ENCODE measurements at regions not wholly inside any gene's neighbourhood (a gene's known extent, or its start where the extent isn't known, plus 50 kb on each side); places are given as distances from the start of the nearest gene placed in this dataset.
"Not testable (repeated sequence)": the region's sequence is repeated elsewhere in the genome, so short reads cannot be mapped to it uniquely, and the experiment has no call there.

- not testable (repeated sequence) for H2BK15ac ChIP-seq (ENCODE audit: low read length); DNase-seq (ENCODE audit: low spot score); H2BK5ac ChIP-seq (ENCODE audit: low read length); H3K27ac ChIP-seq (replicated peaks; ENCODE audit: low read length); H3K14ac ChIP-seq (ENCODE audit: low read length); H2BK120ac ChIP-seq (ENCODE audit: low read depth, low read length); H2BK12ac ChIP-seq (ENCODE audit: low read length); H4K8ac ChIP-seq (ENCODE audit: low read depth, low read length); H2AK5ac ChIP-seq (ENCODE audit: low read depth, low read length); H3K4ac ChIP-seq (ENCODE audit: low read length); H3K9me3 ChIP-seq (replicated peaks in 1 of 2; ENCODE audit: control insufficient read depth in 2 of 2, insufficient read depth in 1 of 2, low read depth in 1 of 2, low read length in 2 of 2); H3K4me1 ChIP-seq (ENCODE audit: control insufficient read depth in 2 of 2, insufficient read depth in 1 of 2, low read depth in 1 of 2, low read length in 2 of 2); H3K36me3 ChIP-seq (replicated peaks in 1 of 2; ENCODE audit: control insufficient read depth in 2 of 2, insufficient read depth in 2 of 2, low read length in 2 of 2); H3K4me2 ChIP-seq (ENCODE audit: insufficient read depth, low read length, poor library complexity, severe bottlenecking); H3K4me3 ChIP-seq (ENCODE audit: low read length in 2 of 2); H3K23ac ChIP-seq (ENCODE audit: low read depth, low read length, poor library complexity); H3K27me3 ChIP-seq (ENCODE audit: control insufficient read depth in 3 of 3, insufficient read depth in 3 of 3, low read depth in 1 of 3, low read length in 3 of 3); H3K9ac ChIP-seq (ENCODE audit: low read depth, low read length, poor library complexity); H2AFZ ChIP-seq (ENCODE audit: low read length); H4K91ac ChIP-seq (ENCODE audit: low read depth, low read length, poor library complexity); H3K18ac ChIP-seq (ENCODE audit: low read length); H3K79me1 ChIP-seq (ENCODE audit: low read depth, low read length)
- WGBS, 2 donors (ENCODE audit: extremely low coverage in 2 of 2, insufficient read length in 2 of 2, insufficient replicate concordance in 1 of 2) = no CpG with 5 or more reads among the region's 1 CpG
Measured at GRCh38 chr3:191741847-191742350, 280.9 kb downstream of the PYDC2 start.

- Histone ChIP-seq H2BK12ac (ENCODE audit: low read length) (no peak overlapping the region), H2BK120ac (ENCODE audit: low read depth, low read length) (no peak overlapping the region), H3K18ac (ENCODE audit: low read length) (no peak overlapping the region), H3K4ac (ENCODE audit: low read length) (no peak overlapping the region), H2BK15ac (ENCODE audit: low read length) (no peak overlapping the region), H3K9me3 (replicated peaks in 1 of 2; ENCODE audit: control insufficient read depth in 2 of 2, insufficient read depth in 1 of 2, low read depth in 1 of 2, low read length in 2 of 2) (peaks cover 0 to 3% of the 10 kb centered on the region in 2 donors), H3K4me3 (ENCODE audit: low read length in 2 of 2) (no peak overlapping the region), H4K8ac (ENCODE audit: low read depth, low read length) (no peak overlapping the region), H3K79me1 (ENCODE audit: low read depth, low read length) (no peaks in the 10 kb centered on the region), H4K91ac (ENCODE audit: low read depth, low read length, poor library complexity) (no peak overlapping the region), H3K27me3 (ENCODE audit: control insufficient read depth in 3 of 3, insufficient read depth in 3 of 3, low read depth in 1 of 3, low read length in 3 of 3) (no peaks in the 10 kb centered on the region), H3K4me2 (ENCODE audit: insufficient read depth, low read length, poor library complexity, severe bottlenecking) (no peak overlapping the region), H2AK5ac (ENCODE audit: low read depth, low read length) (no peak overlapping the region), H3K23ac (ENCODE audit: low read depth, low read length, poor library complexity) (no peak overlapping the region), H3K9ac (ENCODE audit: low read depth, low read length, poor library complexity) (no peak overlapping the region), H3K27ac (replicated peaks; ENCODE audit: low read length) (no peak overlapping the region), H3K14ac (ENCODE audit: low read length) (no peak overlapping the region), H2AFZ (ENCODE audit: low read length) (no peak overlapping the region), H3K4me1 (ENCODE audit: control insufficient read depth in 2 of 2, insufficient read depth in 1 of 2, low read depth in 1 of 2, low read length in 2 of 2) (no peaks in the 10 kb centered on the region), H3K36me3 (replicated peaks in 1 of 2; ENCODE audit: control insufficient read depth in 2 of 2, insufficient read depth in 2 of 2, low read length in 2 of 2) (no peaks in the 10 kb centered on the region), H2BK5ac (ENCODE audit: low read length) (no peak overlapping the region)
- WGBS, 2 donors (ENCODE audit: extremely low coverage in 2 of 2, insufficient read length in 2 of 2, insufficient replicate concordance in 1 of 2) = no CpG with 5 or more reads among the region's 11 CpGs
- DNase-seq (ENCODE audit: low spot score) = no peak
Measured at GRCh38 chr3:191743283-191743682, 282.3 kb downstream of the PYDC2 start.

- Histone ChIP-seq H2BK5ac (ENCODE audit: low read length) (no peak overlapping the region), H3K18ac (ENCODE audit: low read length) (no peak overlapping the region), H2BK120ac (ENCODE audit: low read depth, low read length) (no peak overlapping the region), H3K4me1 (ENCODE audit: control insufficient read depth in 2 of 2, insufficient read depth in 1 of 2, low read depth in 1 of 2, low read length in 2 of 2) (no peaks in the 10 kb centered on the region), H2BK12ac (ENCODE audit: low read length) (no peak overlapping the region), H3K4ac (ENCODE audit: low read length) (no peak overlapping the region), H3K27ac (replicated peaks; ENCODE audit: low read length) (no peak overlapping the region), H3K27me3 (ENCODE audit: control insufficient read depth in 3 of 3, insufficient read depth in 3 of 3, low read depth in 1 of 3, low read length in 3 of 3) (no peaks in the 10 kb centered on the region), H3K9me3 (replicated peaks in 1 of 2; ENCODE audit: control insufficient read depth in 2 of 2, insufficient read depth in 1 of 2, low read depth in 1 of 2, low read length in 2 of 2) (no peaks in the 10 kb centered on the region), H3K14ac (ENCODE audit: low read length) (no peak overlapping the region), H2AK5ac (ENCODE audit: low read depth, low read length) (no peak overlapping the region), H3K23ac (ENCODE audit: low read depth, low read length, poor library complexity) (no peak overlapping the region), H3K9ac (ENCODE audit: low read depth, low read length, poor library complexity) (no peak overlapping the region), H4K91ac (ENCODE audit: low read depth, low read length, poor library complexity) (no peak overlapping the region), H3K4me2 (ENCODE audit: insufficient read depth, low read length, poor library complexity, severe bottlenecking) (no peak overlapping the region), H4K8ac (ENCODE audit: low read depth, low read length) (no peak overlapping the region), H3K79me1 (ENCODE audit: low read depth, low read length) (no peaks in the 10 kb centered on the region), H2BK15ac (ENCODE audit: low read length) (no peak overlapping the region), H3K4me3 (ENCODE audit: low read length in 2 of 2) (no peak overlapping the region), H3K36me3 (replicated peaks in 1 of 2; ENCODE audit: control insufficient read depth in 2 of 2, insufficient read depth in 2 of 2, low read length in 2 of 2) (no peaks in the 10 kb centered on the region), H2AFZ (ENCODE audit: low read length) (no peak overlapping the region)
- no CpG with 5 or more reads among the region's 3 CpGs for WGBS, 2 donors (ENCODE audit: extremely low coverage in 2 of 2, insufficient read length in 2 of 2, insufficient replicate concordance in 1 of 2)
- DNase-seq (ENCODE audit: low spot score) = no peak
Measured at GRCh38 chr3:191750618-191751017, 289.7 kb downstream of the PYDC2 start.

- no peak for DNase-seq (ENCODE audit: low spot score)
- Histone ChIP-seq H4K91ac (ENCODE audit: low read depth, low read length, poor library complexity) (no peak overlapping the region), H3K23ac (ENCODE audit: low read depth, low read length, poor library complexity) (no peak overlapping the region), H3K79me1 (ENCODE audit: low read depth, low read length) (no peaks in the 10 kb centered on the region), H3K27me3 (ENCODE audit: control insufficient read depth in 3 of 3, insufficient read depth in 3 of 3, low read depth in 1 of 3, low read length in 3 of 3) (no peaks in the 10 kb centered on the region), H4K8ac (ENCODE audit: low read depth, low read length) (no peak overlapping the region), H2BK15ac (ENCODE audit: low read length) (no peak overlapping the region), H2BK5ac (ENCODE audit: low read length) (no peak overlapping the region), H3K4me3 (ENCODE audit: low read length in 2 of 2) (no peak overlapping the region), H3K18ac (ENCODE audit: low read length) (no peak overlapping the region), H3K14ac (ENCODE audit: low read length) (no peak overlapping the region), H2BK120ac (ENCODE audit: low read depth, low read length) (no peak overlapping the region), H3K4ac (ENCODE audit: low read length) (no peak overlapping the region), H3K36me3 (replicated peaks in 1 of 2; ENCODE audit: control insufficient read depth in 2 of 2, insufficient read depth in 2 of 2, low read length in 2 of 2) (no peaks in the 10 kb centered on the region), H3K4me1 (ENCODE audit: control insufficient read depth in 2 of 2, insufficient read depth in 1 of 2, low read depth in 1 of 2, low read length in 2 of 2) (no peaks in the 10 kb centered on the region), H2AK5ac (ENCODE audit: low read depth, low read length) (no peak overlapping the region), H2AFZ (ENCODE audit: low read length) (no peak overlapping the region), H2BK12ac (ENCODE audit: low read length) (no peak overlapping the region), H3K9me3 (replicated peaks in 1 of 2; ENCODE audit: control insufficient read depth in 2 of 2, insufficient read depth in 1 of 2, low read depth in 1 of 2, low read length in 2 of 2) (no peaks in the 10 kb centered on the region), H3K4me2 (ENCODE audit: insufficient read depth, low read length, poor library complexity, severe bottlenecking) (no peak overlapping the region), H3K27ac (replicated peaks; ENCODE audit: low read length) (no peak overlapping the region), H3K9ac (ENCODE audit: low read depth, low read length, poor library complexity) (no peak overlapping the region)
- no CpG with 5 or more reads among the region's 3 CpGs for WGBS, 2 donors (ENCODE audit: extremely low coverage in 2 of 2, insufficient read length in 2 of 2, insufficient replicate concordance in 1 of 2)
Measured at GRCh38 chr3:191753196-191753595, 292.2 kb downstream of the PYDC2 start.

All from neuronal stem cell (in vitro differentiated cells).